ENCODE measurements at regions not wholly inside any gene's neighbourhood (a gene's known extent, or its start where the extent isn't known, plus 50 kb on each side); places are given as distances from the start of the nearest gene placed in this dataset.
A peak's percentile ranks its signal among the peaks of the same experiment; 100 is the strongest.
"Not testable (repeated sequence)": the region's sequence is repeated elsewhere in the genome, so short reads cannot be mapped to it uniquely, and the experiment has no call there.

DNA sequence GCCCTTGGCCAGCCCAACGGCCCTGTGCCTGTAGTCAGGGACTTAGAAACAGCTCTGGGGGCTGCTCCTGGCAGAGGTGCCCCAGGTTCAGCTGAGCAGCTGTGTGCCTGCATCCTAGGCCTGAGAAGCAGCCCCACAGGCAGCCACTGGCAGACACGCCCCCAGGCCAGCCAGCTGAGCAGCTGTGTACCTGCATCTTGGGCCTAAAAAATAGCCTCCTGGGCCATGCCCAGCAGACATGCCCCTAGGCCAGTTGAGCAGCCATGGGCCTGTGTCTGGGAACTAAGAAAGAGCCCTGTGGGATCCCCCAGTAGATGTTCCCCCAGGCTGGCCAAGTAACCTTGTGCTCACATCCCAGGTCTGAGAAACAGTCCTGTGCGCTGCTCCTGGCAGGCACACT, 64.0 kb downstream of the TBR1 start:
- TF ChIP-seq POLR2A (IDR thresholded peaks at IDR 0.05; ENCODE audit: low read depth, low read length): no peak
- no peak for FAIRE-seq
- no peak for DNase-seq (ENCODE audit: insufficient read length, low spot score)

DNA sequence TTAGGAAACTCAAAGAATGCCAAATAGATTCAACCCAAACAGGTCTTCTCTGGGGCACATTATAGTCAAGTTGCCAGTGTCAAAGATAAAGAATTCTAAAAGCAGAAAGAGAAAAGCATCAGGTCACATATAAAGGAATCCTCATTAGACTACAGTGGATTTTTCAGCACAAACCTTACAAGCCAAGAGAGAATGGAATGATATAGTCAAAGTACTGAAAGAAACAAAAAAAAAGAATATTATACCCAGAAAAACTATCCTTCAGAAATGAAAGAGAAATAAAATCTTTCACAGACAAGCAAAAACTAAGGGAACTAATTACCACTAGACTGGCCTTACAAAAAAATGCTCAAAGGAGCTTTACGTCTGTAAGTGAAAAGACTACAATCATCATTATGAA, 65.5 kb downstream of the TBR1 start:
- DNase-seq (ENCODE audit: insufficient read length, low spot score): no peak
- no peak for FAIRE-seq
- no peak for TF ChIP-seq POLR2A (IDR thresholded peaks at IDR 0.05; ENCODE audit: low read depth, low read length)

DNA sequence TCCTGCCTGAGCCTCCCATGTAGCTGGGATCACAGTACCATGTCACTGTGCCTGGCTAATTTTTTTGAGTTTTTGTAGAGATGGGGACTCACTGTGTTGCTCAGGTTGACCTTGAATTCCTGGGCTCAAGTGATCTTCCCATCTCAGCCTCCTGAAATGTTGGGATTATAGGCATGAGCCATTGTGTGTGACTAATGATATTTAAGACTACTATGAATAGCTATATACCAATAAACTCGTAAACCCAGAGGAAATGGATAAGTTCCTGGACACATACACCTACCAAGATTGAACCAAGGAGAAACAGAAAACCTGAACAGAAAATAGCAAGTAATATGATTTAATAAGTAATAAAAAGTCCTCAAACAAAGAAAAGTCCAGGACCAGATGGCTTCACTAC, 68.0 kb downstream of the TBR1 start:
- TF ChIP-seq POLR2A (IDR thresholded peaks at IDR 0.05; ENCODE audit: low read depth, low read length): no peak
- FAIRE-seq (no peak), DNase-seq (ENCODE audit: insufficient read length, low spot score) (no peak)

DNA sequence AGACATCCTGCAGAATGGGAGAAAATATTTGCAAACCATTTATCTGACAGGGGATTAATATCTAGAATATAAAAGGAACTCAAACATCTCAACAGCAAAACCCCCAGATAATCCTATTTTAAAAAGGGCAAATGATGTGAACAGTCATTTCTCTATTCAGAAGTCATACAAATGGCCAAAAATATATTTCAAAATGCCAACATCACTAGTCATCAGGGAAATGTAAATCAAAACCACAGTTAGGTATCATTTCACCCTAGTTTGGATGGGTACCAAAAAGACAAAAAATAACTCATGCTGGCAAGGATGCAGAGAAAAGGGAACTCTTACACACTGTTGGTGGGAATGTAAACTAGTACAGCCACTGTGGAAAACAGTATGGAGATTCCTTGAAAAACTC, 70.0 kb downstream of the TBR1 start:
- TF ChIP-seq POLR2A (IDR thresholded peaks at IDR 0.05; ENCODE audit: low read depth, low read length): no peak
- FAIRE-seq: no peak

DNA sequence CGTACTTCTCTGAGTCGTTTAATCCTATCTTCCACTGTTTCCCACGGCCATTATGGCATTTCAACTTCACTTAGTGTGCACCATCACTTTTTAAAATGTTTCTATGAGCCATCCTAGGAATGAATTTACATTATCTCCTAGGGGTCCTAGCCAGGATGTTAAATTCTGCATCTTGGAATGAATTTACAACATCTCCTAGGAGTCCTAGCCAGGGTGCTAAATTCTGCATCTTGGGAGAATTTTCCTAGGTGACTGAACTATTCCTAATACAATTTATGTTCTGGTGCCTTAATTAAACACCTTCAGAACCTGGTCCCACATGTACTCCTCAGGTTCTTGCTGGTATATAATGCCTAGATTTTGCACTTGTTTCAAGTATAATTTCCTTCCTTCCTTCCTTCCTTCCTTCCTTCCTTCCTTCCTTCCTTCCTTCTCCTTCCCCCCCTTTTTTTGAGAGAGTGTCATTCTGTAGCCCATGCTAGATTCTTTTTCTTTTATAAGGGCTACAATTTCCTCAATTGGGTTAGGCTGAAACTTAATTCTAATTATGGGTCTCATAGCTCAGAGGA, 72.1 kb downstream of the TBR1 start:
- no peak for DNase-seq (ENCODE audit: insufficient read length, low spot score)
- no peak for TF ChIP-seq POLR2A (IDR thresholded peaks at IDR 0.05; ENCODE audit: low read depth, low read length)
- no peak for FAIRE-seq

More for the DNA sequence above, 70.0 kb downstream of the TBR1 start:
- no peak for DNase-seq (ENCODE audit: insufficient read length, low spot score)

DNA sequence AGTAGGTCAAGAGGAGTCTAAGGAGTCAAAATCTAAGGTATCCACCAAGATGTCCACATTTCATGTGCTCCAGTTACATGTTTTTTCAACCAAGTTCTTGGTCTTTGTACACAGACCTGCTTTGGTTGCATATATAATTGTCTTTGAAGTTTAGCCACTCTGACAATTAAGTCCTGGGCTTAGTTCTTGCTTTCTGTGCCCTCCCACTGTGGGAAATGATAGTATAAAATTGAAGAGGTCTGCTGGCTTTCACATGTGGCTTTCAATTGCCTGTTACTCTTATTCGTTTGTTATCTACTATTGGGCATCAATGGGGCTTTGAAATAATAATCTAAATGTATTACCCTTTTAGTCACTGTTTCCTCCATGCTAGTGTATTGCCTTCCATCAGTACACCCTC, 72.8 kb downstream of the TBR1 start:
- TF ChIP-seq POLR2A (IDR thresholded peaks at IDR 0.05; ENCODE audit: low read depth, low read length): no peak
- FAIRE-seq: no peak
- DNase-seq (ENCODE audit: insufficient read length, low spot score): no peak

DNA sequence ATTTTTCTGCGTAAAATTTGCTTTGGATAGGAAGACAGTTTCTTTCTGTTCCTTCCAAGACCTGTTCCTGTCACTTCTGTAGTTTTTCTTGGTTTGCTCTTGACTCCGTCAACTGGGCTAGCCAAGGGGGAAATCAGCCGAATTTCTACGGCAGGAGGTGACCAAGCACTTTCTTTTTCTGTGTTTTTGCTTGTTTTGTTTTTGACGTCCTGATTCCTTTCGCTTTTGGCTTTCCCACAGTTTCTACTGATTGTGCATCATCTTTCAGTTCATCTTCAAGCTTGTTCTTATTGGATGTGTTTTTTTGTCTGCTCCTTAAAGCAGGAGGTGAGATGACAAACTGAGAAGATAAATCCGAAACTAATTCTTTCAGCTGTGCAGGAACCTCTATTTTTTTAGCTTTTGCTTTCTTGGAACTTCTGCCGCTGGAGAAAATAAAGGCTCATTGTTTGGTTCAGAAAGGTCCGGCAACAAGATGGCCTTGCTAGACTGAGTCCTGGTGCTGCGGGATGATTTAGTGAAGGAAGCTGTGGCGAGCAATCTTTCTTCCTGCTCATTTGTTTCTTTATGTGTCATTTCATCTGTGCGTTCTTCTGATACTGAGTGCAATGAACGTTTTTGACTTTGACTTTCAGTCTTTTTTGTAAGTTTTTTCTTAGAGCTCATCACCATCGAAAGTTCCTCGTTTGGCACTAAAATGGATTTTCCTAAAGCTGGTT, 85.0 kb downstream of the TBR1 start:
- DNase-seq (ENCODE audit: insufficient read length, low spot score): not testable (repeated sequence)
- peak; percentile 30 for FAIRE-seq

DNA sequence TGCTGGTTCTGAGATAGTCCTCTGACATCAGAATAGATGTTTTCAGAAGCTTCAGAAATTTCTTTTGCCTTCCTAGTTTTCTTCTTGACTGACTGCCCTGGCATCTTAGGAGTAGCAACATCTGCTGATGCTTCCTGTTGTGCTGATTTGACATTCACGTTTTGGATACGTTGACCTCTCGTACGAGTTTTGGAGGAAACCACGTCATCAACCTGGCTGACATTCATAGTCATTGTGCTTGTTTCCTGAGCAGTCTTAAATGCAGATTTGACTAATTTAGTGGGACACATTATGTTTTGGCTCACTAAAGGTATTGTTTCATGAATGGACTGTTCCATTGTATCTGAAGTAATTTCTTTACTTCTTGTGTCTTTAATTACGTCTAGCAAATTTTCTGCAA, 86.2 kb downstream of the TBR1 start:
- peak; percentile 6 for FAIRE-seq
- not testable (repeated sequence) for DNase-seq (ENCODE audit: insufficient read length, low spot score)

DNA sequence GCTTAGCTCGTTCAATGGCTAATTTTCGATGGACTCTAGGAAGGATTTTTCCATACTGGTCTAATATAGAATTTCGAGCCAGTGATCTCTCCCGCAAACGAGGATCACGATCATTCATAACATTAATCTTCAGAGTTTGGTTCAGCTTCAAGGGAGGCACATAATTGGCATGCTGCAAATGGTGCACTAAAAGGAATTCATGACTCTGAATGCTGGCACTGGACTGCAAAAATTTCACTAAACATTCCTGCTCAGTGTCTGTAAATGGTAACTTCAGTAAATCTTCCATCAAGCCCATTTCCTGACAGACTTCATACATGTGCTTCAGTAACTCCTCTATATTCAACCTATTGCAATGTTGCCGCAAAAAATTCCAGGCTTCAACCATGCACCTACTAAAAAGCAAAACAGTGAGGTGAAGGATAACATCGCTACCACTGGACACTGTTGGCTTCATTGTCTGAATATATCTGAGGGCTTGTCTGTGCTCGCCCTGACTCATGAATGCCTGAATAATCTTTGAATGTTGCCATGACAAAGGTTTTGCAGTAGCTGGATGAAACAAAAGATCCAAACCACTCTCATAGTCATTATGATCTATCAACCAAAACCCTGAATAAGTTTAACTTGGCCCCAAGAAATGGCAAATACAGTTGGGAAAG, 88.7 kb downstream of the TBR1 start:
- not testable (repeated sequence) for DNase-seq (ENCODE audit: insufficient read length, low spot score)

DNA sequence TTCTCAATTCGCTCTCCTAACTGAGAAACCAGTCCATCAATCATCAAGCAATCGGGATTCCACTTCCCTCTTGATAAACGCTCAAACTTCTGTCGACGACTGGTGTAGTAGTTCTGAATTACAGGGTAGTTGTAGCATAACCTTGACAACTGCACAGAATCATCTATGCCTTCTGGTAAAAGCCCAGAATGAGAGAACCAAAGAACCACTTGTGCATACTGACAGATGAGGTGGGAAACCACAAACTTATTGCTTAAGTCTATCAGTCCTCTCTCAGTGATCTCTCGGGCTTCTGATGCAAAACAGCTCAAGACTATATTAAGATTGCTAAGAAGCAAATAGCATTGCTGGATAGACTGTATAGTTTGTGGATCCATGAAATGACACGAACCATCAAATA, 89.4 kb downstream of the TBR1 start:
- DNase-seq (ENCODE audit: insufficient read length, low spot score); FAIRE-seq: not testable (repeated sequence)

More for the DNA sequence above, 88.7 kb downstream of the TBR1 start:
- not testable (repeated sequence) for FAIRE-seq

DNA sequence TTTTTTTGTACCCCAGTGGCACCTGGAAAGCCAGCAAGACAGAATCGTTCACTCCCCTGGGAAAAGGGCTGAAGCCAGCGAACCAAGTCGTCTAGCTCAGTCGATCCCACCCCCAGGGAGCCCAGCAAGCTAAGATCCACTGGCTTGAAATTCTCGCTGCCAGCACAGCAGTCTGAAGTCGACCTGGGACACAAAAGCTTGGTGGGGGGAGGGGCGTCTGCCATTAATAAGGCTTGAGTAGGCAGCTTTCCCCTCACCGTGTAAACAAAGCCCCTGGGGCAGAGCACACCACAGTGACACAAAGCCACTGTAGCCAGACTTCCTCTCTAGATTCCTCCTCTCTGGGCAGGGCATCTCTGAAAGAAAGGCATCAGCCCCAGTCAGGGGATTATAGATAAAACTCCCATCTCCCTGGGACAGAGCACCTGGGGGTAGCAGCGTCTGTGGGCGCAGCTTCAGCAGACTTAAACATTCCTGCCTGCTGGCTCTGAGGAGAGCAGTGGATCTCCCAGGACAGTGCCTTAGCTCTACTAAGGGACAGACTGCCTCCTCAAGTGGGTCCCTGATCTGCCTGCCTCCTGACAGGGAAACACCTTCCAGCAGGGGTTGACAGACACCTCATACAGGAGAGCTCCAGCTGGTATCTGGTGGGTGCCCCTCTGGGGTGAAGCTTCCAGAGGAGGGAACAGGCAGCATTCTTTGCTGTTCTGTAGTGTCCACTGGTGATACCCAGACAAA, 97.4 kb downstream of the TBR1 start:
- not testable (repeated sequence) for DNase-seq (ENCODE audit: insufficient read length, low spot score); FAIRE-seq

DNA sequence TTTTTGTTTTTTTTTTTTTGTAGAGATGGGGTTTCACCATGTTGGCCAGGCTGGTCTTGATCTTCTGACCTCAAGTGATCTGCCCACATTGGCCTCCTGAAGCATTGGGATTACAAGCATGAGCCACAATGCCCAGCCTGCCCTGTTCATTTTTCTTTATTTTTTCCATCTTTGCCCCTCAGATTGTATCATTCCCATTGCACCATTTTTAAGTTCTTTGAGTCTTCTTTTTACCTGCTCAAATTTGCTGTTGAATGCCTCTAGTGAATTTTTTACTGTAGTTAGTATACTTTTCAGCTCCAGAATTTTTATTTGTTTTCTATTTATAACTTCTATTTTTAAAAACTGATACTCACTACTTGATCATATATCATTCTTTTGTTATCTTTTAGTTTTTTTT, 101.4 kb upstream of the SLC4A10 start:
- FAIRE-seq: no peak
- no peak for TF ChIP-seq POLR2A (IDR thresholded peaks at IDR 0.05; ENCODE audit: low read depth, low read length)
- DNase-seq (ENCODE audit: insufficient read length, low spot score): no peak

DNA sequence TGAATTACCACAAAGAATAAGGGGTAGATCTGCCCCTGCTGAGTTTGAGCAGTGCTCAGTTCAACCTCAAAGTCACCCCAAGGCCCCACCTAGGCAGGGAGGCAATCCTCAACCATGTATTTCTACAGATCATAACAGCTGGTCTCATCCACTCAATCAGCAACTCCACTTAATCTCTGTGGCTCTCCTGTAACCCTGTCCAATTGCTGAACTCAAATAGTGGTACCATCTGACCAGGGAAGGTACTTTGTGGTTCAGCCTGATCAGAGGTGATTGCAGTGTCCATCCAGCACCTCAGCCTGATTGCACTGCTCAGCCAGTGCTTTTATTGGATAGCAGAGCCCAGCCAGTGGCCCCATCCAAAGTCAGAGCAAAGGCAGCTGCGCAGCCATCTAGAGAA, 91.0 kb upstream of the SLC4A10 start:
- no peak for FAIRE-seq
- DNase-seq (ENCODE audit: insufficient read length, low spot score): no peak
- TF ChIP-seq POLR2A (IDR thresholded peaks at IDR 0.05; ENCODE audit: low read depth, low read length): no peak

DNA sequence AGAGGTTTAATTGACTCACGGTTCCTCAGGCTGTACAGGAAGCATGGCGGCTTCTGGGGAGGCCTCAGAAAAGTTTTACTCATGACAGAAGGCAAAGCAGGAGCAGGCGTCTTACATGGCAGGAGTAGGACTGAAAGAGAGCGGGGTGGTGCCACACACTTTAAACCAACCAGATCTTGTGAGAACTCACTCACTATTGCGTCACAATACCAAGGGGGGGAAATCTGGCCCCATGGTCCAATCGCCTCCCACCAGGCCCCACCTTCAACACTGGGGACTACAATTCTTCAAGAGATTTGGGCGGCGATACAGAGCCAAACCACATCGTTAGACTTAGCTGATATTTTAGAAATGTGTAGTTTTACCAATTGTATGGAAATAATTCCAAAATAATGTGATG, 77.6 kb upstream of the SLC4A10 start:
- DNase-seq (ENCODE audit: insufficient read length, low spot score) (no peak), FAIRE-seq (no peak)
- TF ChIP-seq POLR2A (IDR thresholded peaks at IDR 0.05; ENCODE audit: low read depth, low read length): no peak

DNA sequence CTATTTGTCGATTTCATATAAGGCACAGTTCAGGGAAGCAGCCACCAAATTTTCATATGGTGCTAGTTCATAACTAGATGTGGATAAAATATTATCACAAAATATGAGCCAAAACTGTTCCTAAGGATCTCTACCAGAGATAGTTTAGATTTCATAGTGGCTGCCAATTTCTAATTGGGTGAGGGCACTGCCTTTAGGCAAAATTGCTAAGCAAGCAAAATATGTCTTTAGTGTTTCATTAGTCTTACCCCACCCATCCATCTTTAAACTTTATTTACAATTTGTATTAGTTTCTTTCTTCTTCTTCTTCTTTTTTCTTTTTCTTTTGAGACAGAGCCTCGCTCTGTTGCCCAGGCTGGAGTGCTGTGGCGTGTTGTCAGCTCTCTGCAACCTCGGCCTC, 77.1 kb upstream of the SLC4A10 start:
- FAIRE-seq (no peak), DNase-seq (ENCODE audit: insufficient read length, low spot score) (no peak)
- TF ChIP-seq POLR2A (IDR thresholded peaks at IDR 0.05; ENCODE audit: low read depth, low read length): no peak
